ENCODE measurements at regions not wholly inside any gene's neighbourhood (a gene's known extent, or its start where the extent isn't known, plus 50 kb on each side); places are given as distances from the start of the nearest gene placed in this dataset.

DNA sequence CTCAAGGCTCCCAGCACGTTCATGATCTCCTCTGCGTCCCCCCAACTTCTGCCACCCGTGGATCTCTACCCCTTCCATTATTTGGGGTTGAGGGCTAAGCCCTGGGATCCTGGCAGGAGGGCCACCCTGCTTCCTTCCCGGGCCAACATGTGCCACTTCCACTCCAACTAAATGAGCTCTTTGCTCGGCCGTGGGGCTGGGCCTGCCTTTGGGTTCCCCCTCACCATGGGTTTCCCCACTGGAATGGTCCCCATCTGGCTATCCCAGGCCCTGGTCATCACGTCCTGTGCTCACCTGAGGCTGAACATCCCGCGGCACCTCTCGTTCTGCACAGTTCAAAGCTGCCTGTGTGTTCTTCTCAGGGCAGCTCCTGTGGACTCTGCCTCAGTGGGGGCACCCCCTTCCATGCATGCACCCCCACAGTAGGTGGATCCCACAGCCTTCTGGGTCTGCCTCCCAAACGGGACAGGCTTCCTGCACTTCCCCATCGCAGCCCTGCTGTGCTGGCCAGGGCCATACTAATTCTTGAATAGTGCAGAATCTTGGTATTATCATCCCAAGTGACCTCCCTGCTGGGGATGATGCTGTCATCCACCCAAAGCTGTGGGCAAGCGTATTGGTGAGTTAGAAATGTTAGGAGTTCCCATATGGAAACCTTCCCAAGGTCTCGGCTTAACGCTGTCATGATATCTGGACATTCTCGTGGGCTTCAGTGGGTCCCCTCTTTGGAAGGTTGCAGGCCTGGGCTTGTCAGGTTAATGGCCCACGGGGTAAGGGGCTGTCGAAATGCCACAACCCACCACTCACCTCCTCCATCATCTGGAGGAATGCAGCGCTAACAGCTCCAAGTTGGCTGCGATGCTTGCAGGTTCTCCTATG, 150.5 kb upstream of the TWIST2 start:
- no peak for TF ChIP-seq POLR2A (IDR thresholded peaks at IDR 0.05)
- TF ChIP-seq, protein P1, sequence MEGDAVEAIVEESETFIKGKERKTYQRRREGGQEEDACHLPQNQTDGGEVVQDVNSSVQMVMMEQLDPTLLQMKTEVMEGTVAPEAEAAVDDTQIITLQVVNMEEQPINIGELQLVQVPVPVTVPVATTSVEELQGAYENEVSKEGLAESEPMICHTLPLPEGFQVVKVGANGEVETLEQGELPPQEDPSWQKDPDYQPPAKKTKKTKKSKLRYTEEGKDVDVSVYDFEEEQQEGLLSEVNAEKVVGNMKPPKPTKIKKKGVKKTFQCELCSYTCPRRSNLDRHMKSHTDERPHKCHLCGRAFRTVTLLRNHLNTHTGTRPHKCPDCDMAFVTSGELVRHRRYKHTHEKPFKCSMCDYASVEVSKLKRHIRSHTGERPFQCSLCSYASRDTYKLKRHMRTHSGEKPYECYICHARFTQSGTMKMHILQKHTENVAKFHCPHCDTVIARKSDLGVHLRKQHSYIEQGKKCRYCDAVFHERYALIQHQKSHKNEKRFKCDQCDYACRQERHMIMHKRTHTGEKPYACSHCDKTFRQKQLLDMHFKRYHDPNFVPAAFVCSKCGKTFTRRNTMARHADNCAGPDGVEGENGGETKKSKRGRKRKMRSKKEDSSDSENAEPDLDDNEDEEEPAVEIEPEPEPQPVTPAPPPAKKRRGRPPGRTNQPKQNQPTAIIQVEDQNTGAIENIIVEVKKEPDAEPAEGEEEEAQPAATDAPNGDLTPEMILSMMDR (IDR thresholded peaks at IDR 0.05), result no peak
- TF ChIP-seq EP300 (IDR thresholded peaks at IDR 0.05), result no peak

All from ovary (tissue), 3 donors.